OCI-LY3 (cell line): ENCODE measurements at regions not wholly inside any gene's neighbourhood (a gene's known extent, or its start where the extent isn't known, plus 50 kb on each side); places are given as distances from the start of the nearest gene placed in this dataset.

Experiments used
- EZH2phosphoT487 ChIP-seq: fragments of 200-600 bp; shearing (Covaris generic); IDR thresholded peaks from 2 replicates; pipeline ENCODE4 v1.6.1; 2018; ENCODE audit warnings: antibody characterized with exemption, mixed run types, low read depth
- TF ChIP-seq, protein P1 (sequence below): fragments of 200-600, 300-600 bp; sonication (generic); IDR thresholded peaks from 2 replicates; pipeline ENCODE4 v1.5.1; 2014; ENCODE audit warnings: antibody characterized with exemption, low read length, low read depth

DNA sequence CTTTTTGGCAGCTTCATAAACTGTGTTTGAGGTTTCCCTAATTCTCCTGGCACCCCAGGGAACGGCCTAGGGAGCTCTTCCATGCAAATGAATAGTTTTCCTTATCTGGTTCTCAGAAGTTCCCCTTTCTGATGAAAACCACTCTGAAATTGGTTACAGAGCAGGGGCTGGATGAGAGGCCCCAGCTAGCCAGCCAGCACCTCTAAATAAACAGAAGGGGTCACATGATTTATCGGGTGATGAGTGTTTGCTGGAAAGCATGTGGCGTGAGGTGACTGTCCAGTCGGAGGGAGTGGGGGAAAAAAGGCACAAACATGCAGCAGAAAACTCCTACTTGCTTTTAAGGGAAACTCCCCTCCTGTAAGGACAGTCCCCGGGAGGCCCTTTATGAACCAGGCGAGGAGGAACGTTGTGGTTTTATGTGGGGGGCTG is 261.2 kb upstream of the ANKRD55 start:
- TF ChIP-seq, protein P1, sequence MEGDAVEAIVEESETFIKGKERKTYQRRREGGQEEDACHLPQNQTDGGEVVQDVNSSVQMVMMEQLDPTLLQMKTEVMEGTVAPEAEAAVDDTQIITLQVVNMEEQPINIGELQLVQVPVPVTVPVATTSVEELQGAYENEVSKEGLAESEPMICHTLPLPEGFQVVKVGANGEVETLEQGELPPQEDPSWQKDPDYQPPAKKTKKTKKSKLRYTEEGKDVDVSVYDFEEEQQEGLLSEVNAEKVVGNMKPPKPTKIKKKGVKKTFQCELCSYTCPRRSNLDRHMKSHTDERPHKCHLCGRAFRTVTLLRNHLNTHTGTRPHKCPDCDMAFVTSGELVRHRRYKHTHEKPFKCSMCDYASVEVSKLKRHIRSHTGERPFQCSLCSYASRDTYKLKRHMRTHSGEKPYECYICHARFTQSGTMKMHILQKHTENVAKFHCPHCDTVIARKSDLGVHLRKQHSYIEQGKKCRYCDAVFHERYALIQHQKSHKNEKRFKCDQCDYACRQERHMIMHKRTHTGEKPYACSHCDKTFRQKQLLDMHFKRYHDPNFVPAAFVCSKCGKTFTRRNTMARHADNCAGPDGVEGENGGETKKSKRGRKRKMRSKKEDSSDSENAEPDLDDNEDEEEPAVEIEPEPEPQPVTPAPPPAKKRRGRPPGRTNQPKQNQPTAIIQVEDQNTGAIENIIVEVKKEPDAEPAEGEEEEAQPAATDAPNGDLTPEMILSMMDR = no peak
- TF ChIP-seq EZH2phosphoT487 = no peak
